ENCODE measurements at regions not wholly inside any gene's neighbourhood (a gene's known extent, or its start where the extent isn't known, plus 50 kb on each side); places are given as distances from the start of the nearest gene placed in this dataset.

- no peak overlapping the region for H3K4me3 ChIP-seq (ENCODE audit: low read depth, low read length)
- DNase-seq (ENCODE audit: low read depth) = no peak
These were observed 313.6 kb downstream of the TBC1D32 start for GRCh38 chr6:121020656-121021055.

- DNase-seq (ENCODE audit: low read depth) = no peak
- H3K4me3 ChIP-seq (ENCODE audit: low read depth, low read length) = no peak overlapping the region
These were observed 325.7 kb downstream of the TBC1D32 start for GRCh38 chr6:121008553-121008952.

- no peak for DNase-seq (ENCODE audit: low read depth)
- H3K4me3 ChIP-seq (ENCODE audit: low read depth, low read length) = no peak overlapping the region
These were observed 328.3 kb downstream of the TBC1D32 start for GRCh38 chr6:121006024-121006423.

GRCh38 chr6:121000381-121000780 lies 333.9 kb downstream of the TBC1D32 start:
- no peak for DNase-seq (ENCODE audit: low read depth)
- no peak overlapping the region for H3K4me3 ChIP-seq (ENCODE audit: low read depth, low read length)

- no peak overlapping the region for H3K4me3 ChIP-seq (ENCODE audit: low read depth, low read length)
- DNase-seq (ENCODE audit: low read depth) = no peak
These were observed 337.9 kb downstream of the TBC1D32 start for GRCh38 chr6:120996340-120996739.

- no peak for DNase-seq (ENCODE audit: low read depth)
- no peak overlapping the region for H3K4me3 ChIP-seq (ENCODE audit: low read depth, low read length)
These were observed 339.7 kb downstream of the TBC1D32 start for GRCh38 chr6:120994573-120994967.

- no peak for DNase-seq (ENCODE audit: low read depth)
- H3K4me3 ChIP-seq (ENCODE audit: low read depth, low read length) = no peak overlapping the region
These were observed 340.2 kb downstream of the TBC1D32 start for GRCh38 chr6:120993929-120994572.

GRCh38 chr6:120992257-120992656 lies 342.0 kb downstream of the TBC1D32 start:
- no peak for DNase-seq (ENCODE audit: low read depth)
- no peak overlapping the region for H3K4me3 ChIP-seq (ENCODE audit: low read depth, low read length)

- no peak overlapping the region for H3K4me3 ChIP-seq (ENCODE audit: low read depth, low read length)
- DNase-seq (ENCODE audit: low read depth) = no peak
These were observed 343.4 kb downstream of the TBC1D32 start for GRCh38 chr6:120990866-120991265.

GRCh38 chr6:120981835-120982234 lies 352.4 kb downstream of the TBC1D32 start:
- no peak for DNase-seq (ENCODE audit: low read depth)

GRCh38 chr6:120966321-120966720 lies 368.0 kb downstream of the TBC1D32 start:
- no peak overlapping the region for H3K4me3 ChIP-seq (ENCODE audit: low read depth, low read length)
- no peak for DNase-seq (ENCODE audit: low read depth)

More at GRCh38 chr6:120981835-120982234, 352.4 kb downstream of the TBC1D32 start:
- H3K4me3 ChIP-seq (ENCODE audit: low read depth, low read length) = no peak overlapping the region

GRCh38 chr6:120965814-120966213 lies 368.5 kb downstream of the TBC1D32 start:
- no peak for DNase-seq (ENCODE audit: low read depth)
- no peak overlapping the region for H3K4me3 ChIP-seq (ENCODE audit: low read depth, low read length)

- H3K4me3 ChIP-seq (ENCODE audit: low read depth, low read length) = no peak overlapping the region
- DNase-seq (ENCODE audit: low read depth) = no peak
These were observed 373.5 kb downstream of the TBC1D32 start for GRCh38 chr6:120960761-120961160.

- DNase-seq (ENCODE audit: low read depth) = no peak
- H3K4me3 ChIP-seq (ENCODE audit: low read depth, low read length) = no peak overlapping the region
These were observed 380.2 kb downstream of the TBC1D32 start for GRCh38 chr6:120954111-120954510.

GRCh38 chr6:120951258-120951657 lies 383.0 kb downstream of the TBC1D32 start:
- H3K4me3 ChIP-seq (ENCODE audit: low read depth, low read length) = no peak overlapping the region

GRCh38 chr6:120947111-120947510 lies 387.2 kb downstream of the TBC1D32 start:
- H3K4me3 ChIP-seq (ENCODE audit: low read depth, low read length) = no peak overlapping the region
- no peak for DNase-seq (ENCODE audit: low read depth)

More at GRCh38 chr6:120951258-120951657, 383.0 kb downstream of the TBC1D32 start:
- DNase-seq (ENCODE audit: low read depth) = no peak

- no peak for DNase-seq (ENCODE audit: low read depth)
- no peak overlapping the region for H3K4me3 ChIP-seq (ENCODE audit: low read depth, low read length)
These were observed 388.2 kb downstream of the TBC1D32 start for GRCh38 chr6:120945905-120946594.

GRCh38 chr6:120938876-120939472 lies 395.3 kb downstream of the TBC1D32 start:
- no peak overlapping the region for H3K4me3 ChIP-seq (ENCODE audit: low read depth, low read length)
- DNase-seq (ENCODE audit: low read depth) = no peak

- no peak overlapping the region for H3K4me3 ChIP-seq (ENCODE audit: low read depth, low read length)
- DNase-seq (ENCODE audit: low read depth) = no peak
These were observed 396.0 kb downstream of the TBC1D32 start for GRCh38 chr6:120938164-120938875.

- no peak overlapping the region for H3K4me3 ChIP-seq (ENCODE audit: low read depth, low read length)
- DNase-seq (ENCODE audit: low read depth) = no peak
These were observed 398.4 kb downstream of the TBC1D32 start for GRCh38 chr6:120935908-120936307.
